K562 (cell line): ENCODE measurements at regions not wholly inside any gene's neighbourhood (a gene's known extent, or its start where the extent isn't known, plus 50 kb on each side); places are given as distances from the start of the nearest gene placed in this dataset.

Source experiments
- ATAC-seq: fragments of 200-7000 bp; cut with Tn5 transposase; 3 replicates; pipeline ENCODE4 v1.9.1; 2020; ENCODE audit warnings: moderate library complexity
- BruUV-seq: library from RNA; stranded (reverse); fragments of 400-500 nt; replicated peaks from 2 replicates; lab custom pipeline; 2021; lab: Mats Ljungman, UMichigan
- CTCF ChIA-PET: fragments of 300-600 bp; formaldehyde crosslinking; extraction: SDS; loops from one replicate; lab custom pipeline; 2021; ENCODE audit warnings: low intra/inter-chr PET ratio; lab: Yijun Ruan, JAX
- POLR2A ChIA-PET: fragments of 300-600, 350-650 bp; sonication (Branson Sonifier 250); formaldehyde crosslinking; extraction: SDS; loops from one replicate; lab custom pipeline; 2021; ENCODE audit warnings: antibody characterized with exemption, inconsistent platforms; lab: Yijun Ruan, JAX
- DNase-seq, 4 experiments: peaks; one replicate each; pipeline versions ENCODE4 v3.0.0 to v3.0.0-alpha.2; 2011 to 2018; ENCODE audit warnings: low spot score in 3 of 4, mixed read lengths in 3 of 4; ENCODE audit errors: extremely low read depth in 1 of 4
- FAIRE-seq: peaks from 2 replicates; lab custom pipeline; 2011; peaks lifted over from hg19 to GRCh38; lab: Jason Lieb, UNC
- H2AFZ ChIP-seq: 2 replicates; pipeline ENCODE4 v1.6.0; 2011; ENCODE audit warnings: low read depth, low read length, control low read depth, inconsistent platforms
- H3K27ac ChIP-seq: fragments of 200-600 bp; 3 replicates; pipeline ENCODE4 v1.8.0; 2011; ENCODE audit warnings: low read depth, mild to moderate bottlenecking, control low read depth, inconsistent platforms, low read length, moderate library complexity, mixed read lengths; ENCODE audit errors: extremely low read depth
- H3K27me3 ChIP-seq, 2 experiments: fragments of 300-600 bp in 1 of 2; 2 replicates in 1 of 2; 3 replicates in 1 of 2; pipeline versions ENCODE4 v1.6.0 to v1.8.0; 2011; ENCODE audit warnings: inconsistent platforms in 2 of 2, low read length in 2 of 2, mild to moderate bottlenecking in 1 of 2, mixed read lengths in 1 of 2, moderate library complexity in 1 of 2; ENCODE audit not compliant: control insufficient read depth in 2 of 2, insufficient read depth in 2 of 2
- H3K36me3 ChIP-seq: fragments of 300-600 bp; 3 replicates; pipeline ENCODE4 v1.8.0; 2011; ENCODE audit warnings: mild to moderate bottlenecking, low read length, inconsistent platforms; ENCODE audit not compliant: control insufficient read depth, insufficient read depth
- H3K4me1 ChIP-seq, 2 experiments: fragments of 200-600 bp in 1 of 2; replicated peaks in 1 of 2; 2 replicates in 1 of 2; 3 replicates in 1 of 2; pipeline versions ENCODE4 v1.5.1 to v1.8.0; 2011; ENCODE audit warnings: inconsistent platforms in 2 of 2, low read length in 2 of 2, mild to moderate bottlenecking in 1 of 2, mixed read lengths in 1 of 2, moderate library complexity in 1 of 2; ENCODE audit not compliant: control insufficient read depth in 2 of 2, insufficient read depth in 2 of 2
- H3K4me2 ChIP-seq: 2 replicates; pipeline ENCODE4 v1.6.1; 2011; ENCODE audit warnings: low read length, control low read depth, inconsistent platforms, mixed read lengths; ENCODE audit not compliant: insufficient read depth
- H3K4me3 ChIP-seq: fragments of 200-600 bp; sonication (generic), shearing (Covaris generic); 2 replicates; pipeline ENCODE4 v1.5.1; 2016; ENCODE audit warnings: control low read depth, inconsistent platforms
- H3K79me2 ChIP-seq: fragments of 200-600 bp; 3 replicates; pipeline ENCODE4 v1.8.0; 2011; ENCODE audit warnings: low read length, inconsistent platforms; ENCODE audit not compliant: control insufficient read depth, insufficient read depth
- H3K9ac ChIP-seq, 2 experiments: 2 replicates each; pipeline versions ENCODE4 v1.6.0 to v1.6.1; 2011; ENCODE audit warnings: low read depth in 2 of 2, low read length in 2 of 2, control low read depth in 1 of 2, inconsistent platforms in 1 of 2, mild to moderate bottlenecking in 1 of 2, mixed read lengths in 1 of 2; ENCODE audit not compliant: insufficient read depth in 1 of 2
- H3K9me1 ChIP-seq: one replicate; pipeline ENCODE4 v1.6.0; 2011; ENCODE audit warnings: inconsistent platforms, mild to moderate bottlenecking, low read length, moderate library complexity; ENCODE audit not compliant: control insufficient read depth, insufficient read depth
- H3K9me3 ChIP-seq: replicated peaks from 2 replicates; pipeline ENCODE4 v1.5.1; 2011; ENCODE audit warnings: low read depth, low read length, inconsistent platforms; ENCODE audit not compliant: control insufficient read depth, insufficient read depth
- H4K20me1 ChIP-seq: replicated peaks from 2 replicates; pipeline ENCODE4 v1.6.1; 2011; ENCODE audit warnings: low read length, inconsistent platforms, mixed read lengths; ENCODE audit not compliant: control insufficient read depth, insufficient read depth
- ESRRA ChIP-seq: fragments of 450-650 bp; IDR thresholded peaks from 2 replicates; pipeline ENCODE4 v1.6.1; 2014; ENCODE audit warnings: low read depth, mild to moderate bottlenecking, moderate library complexity, borderline replicate concordance
- HNRNPH1 ChIP-seq: fragments of 200-400 bp; formaldehyde crosslinking; optimal IDR thresholded peaks from 2 replicates; pipeline ENCODE3; 2017; ENCODE audit warnings: low read depth, mild to moderate bottlenecking, low read length, moderate library complexity
- KHSRP ChIP-seq: fragments of 450-650 bp; IDR thresholded peaks from 2 replicates; pipeline ENCODE4 v1.6.1; 2017
- NFATC3 ChIP-seq: fragments of 450-650 bp; IDR thresholded peaks from 2 replicates; pipeline ENCODE4 v1.6.1; 2017; ENCODE audit warnings: mild to moderate bottlenecking
- YY1 ChIP-seq, 3 experiments: IDR thresholded peaks; 2 replicates each; pipeline ENCODE4 v1.6.1; 2011; ENCODE audit warnings: low read length in 2 of 3, mild to moderate bottlenecking in 2 of 3, moderate library complexity in 2 of 3, borderline replicate concordance in 1 of 3, control low read depth in 1 of 3, low read depth in 1 of 3; ENCODE audit not compliant: insufficient read depth in 3 of 3, insufficient replicate concordance in 2 of 3, control insufficient read depth in 1 of 3, insufficient read length in 1 of 3; ENCODE audit errors: extremely low read depth in 1 of 3
- ZEB2 ChIP-seq: fragments of 450-650 bp; IDR thresholded peaks from 2 replicates; pipeline ENCODE4 v1.6.1; 2016
- WGBS: fragments of 100-300 bp; shearing (Covaris generic); methylation state at CpG from one replicate; pipeline ENCODE4 v1.1.6; 2016; ENCODE audit warnings: low coverage, mixed read lengths; ENCODE audit not compliant: insufficient coverage; ENCODE audit errors: missing lambda C conversion rate; 5-methylcytosine and 5-hydroxymethylcytosine counted together
- in situ Hi-C: fragments of 300-500 bp; cut with MboI; formaldehyde crosslinking; loops from 4 replicates; pipeline ENCODE4 v1.15.0; 2018; ENCODE audit warnings: inconsistent platforms, mixed read lengths
- intact Hi-C: fragments of 100-400 bp; cut with micrococcal nuclease; formaldehyde crosslinking; loops from 2 replicates; pipeline ENCODE4 v1.14.2; 2022
- TF ChIP-seq, protein P1 (sequence below): fragments of 250-450 bp; sonication (Bioruptor Pico); IDR thresholded peaks from 2 replicates; pipeline ENCODE4 v1.8.0; 2022; ENCODE audit warnings: inconsistent platforms
- TF ChIP-seq, protein P2 (sequence below): fragments of 450-650 bp; formaldehyde crosslinking; IDR thresholded peaks from 2 replicates; pipeline ENCODE4 v1.4.0; 2020; ENCODE audit warnings: mild to moderate bottlenecking, moderate library complexity
- TF ChIP-seq, protein P3 (sequence below): fragments of 250-450 bp; sonication (Bioruptor Pico); IDR thresholded peaks from 2 replicates; pipeline ENCODE4 v1.5.0; 2021; ENCODE audit warnings: mild to moderate bottlenecking, moderate library complexity

DNA sequence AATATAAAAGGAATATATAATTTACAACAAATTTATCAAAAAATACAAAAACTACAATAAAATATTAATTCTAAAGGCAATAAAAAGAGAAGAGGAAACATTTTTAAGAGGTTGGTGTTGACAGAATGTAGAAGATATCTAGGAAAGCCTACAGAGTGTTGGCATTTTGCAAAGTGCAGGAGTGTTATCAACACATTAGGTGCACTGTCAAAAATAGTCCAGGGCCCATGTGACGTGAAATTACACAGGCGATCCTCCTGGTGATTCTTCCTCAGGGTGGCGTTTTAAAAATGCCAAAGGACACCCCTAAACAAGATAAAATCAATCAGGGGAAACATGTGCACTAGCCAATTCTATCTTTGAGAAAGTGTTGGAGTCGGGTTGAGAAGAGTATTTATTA, 222.7 kb downstream of the ARPP21 start:
- FAIRE-seq (no peak), DNase-seq (no peak), ATAC-seq (no peak)
- WGBS, result 0% methylated on average over 4 of the region's 4 CpGs
- POLR2A ChIA-PET, result no interaction called here
- no peaks in the 10 kb centered on the region for H3K9me1 ChIP-seq
- H3K4me2 ChIP-seq, result no peak overlapping the region
- in situ Hi-C loops (no loop called here), intact Hi-C loops (no loop called here)
- H3K36me3 ChIP-seq, result no peaks in the 10 kb centered on the region
- H3K4me1 ChIP-seq, result no peaks in the 10 kb centered on the region
- H3K79me2 ChIP-seq, result no peaks in the 10 kb centered on the region
- no peak overlapping the region for H3K4me3 ChIP-seq
- H3K9ac ChIP-seq, result no peak overlapping the region
- BruUV-seq, result no TSS peak
- no peak for TF ChIP-seq ZEB2
- TF ChIP-seq NFATC3, result no peak
- no peak for TF ChIP-seq KHSRP
- no peak for TF ChIP-seq ESRRA
- no peak for TF ChIP-seq YY1 (IDR thresholded peaks at IDR 0.05; ENCODE audit: borderline replicate concordance in 1 of 3, control insufficient read depth in 1 of 3, extremely low read depth in 1 of 3, insufficient read depth in 3 of 3, insufficient read length in 1 of 3, insufficient replicate concordance in 2 of 3, low read depth in 1 of 3, low read length in 2 of 3)
- TF ChIP-seq, protein P1, sequence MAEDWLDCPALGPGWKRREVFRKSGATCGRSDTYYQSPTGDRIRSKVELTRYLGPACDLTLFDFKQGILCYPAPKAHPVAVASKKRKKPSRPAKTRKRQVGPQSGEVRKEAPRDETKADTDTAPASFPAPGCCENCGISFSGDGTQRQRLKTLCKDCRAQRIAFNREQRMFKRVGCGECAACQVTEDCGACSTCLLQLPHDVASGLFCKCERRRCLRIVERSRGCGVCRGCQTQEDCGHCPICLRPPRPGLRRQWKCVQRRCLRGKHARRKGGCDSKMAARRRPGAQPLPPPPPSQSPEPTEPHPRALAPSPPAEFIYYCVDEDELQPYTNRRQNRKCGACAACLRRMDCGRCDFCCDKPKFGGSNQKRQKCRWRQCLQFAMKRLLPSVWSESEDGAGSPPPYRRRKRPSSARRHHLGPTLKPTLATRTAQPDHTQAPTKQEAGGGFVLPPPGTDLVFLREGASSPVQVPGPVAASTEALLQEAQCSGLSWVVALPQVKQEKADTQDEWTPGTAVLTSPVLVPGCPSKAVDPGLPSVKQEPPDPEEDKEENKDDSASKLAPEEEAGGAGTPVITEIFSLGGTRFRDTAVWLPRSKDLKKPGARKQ (CRISPR knock-in tag), result no peak
- TF ChIP-seq, protein P2, sequence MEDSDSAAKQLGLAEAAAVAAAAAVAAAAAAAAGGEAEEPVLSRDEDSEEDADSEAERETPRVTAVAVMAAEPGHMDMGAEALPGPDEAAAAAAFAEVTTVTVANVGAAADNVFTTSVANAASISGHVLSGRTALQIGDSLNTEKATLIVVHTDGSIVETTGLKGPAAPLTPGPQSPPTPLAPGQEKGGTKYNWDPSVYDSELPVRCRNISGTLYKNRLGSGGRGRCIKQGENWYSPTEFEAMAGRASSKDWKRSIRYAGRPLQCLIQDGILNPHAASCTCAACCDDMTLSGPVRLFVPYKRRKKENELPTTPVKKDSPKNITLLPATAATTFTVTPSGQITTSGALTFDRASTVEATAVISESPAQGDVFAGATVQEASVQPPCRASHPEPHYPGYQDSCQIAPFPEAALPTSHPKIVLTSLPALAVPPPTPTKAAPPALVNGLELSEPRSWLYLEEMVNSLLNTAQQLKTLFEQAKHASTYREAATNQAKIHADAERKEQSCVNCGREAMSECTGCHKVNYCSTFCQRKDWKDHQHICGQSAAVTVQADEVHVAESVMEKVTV, result no peak
- TF ChIP-seq HNRNPH1, result no peak
- TF ChIP-seq, protein P3, sequence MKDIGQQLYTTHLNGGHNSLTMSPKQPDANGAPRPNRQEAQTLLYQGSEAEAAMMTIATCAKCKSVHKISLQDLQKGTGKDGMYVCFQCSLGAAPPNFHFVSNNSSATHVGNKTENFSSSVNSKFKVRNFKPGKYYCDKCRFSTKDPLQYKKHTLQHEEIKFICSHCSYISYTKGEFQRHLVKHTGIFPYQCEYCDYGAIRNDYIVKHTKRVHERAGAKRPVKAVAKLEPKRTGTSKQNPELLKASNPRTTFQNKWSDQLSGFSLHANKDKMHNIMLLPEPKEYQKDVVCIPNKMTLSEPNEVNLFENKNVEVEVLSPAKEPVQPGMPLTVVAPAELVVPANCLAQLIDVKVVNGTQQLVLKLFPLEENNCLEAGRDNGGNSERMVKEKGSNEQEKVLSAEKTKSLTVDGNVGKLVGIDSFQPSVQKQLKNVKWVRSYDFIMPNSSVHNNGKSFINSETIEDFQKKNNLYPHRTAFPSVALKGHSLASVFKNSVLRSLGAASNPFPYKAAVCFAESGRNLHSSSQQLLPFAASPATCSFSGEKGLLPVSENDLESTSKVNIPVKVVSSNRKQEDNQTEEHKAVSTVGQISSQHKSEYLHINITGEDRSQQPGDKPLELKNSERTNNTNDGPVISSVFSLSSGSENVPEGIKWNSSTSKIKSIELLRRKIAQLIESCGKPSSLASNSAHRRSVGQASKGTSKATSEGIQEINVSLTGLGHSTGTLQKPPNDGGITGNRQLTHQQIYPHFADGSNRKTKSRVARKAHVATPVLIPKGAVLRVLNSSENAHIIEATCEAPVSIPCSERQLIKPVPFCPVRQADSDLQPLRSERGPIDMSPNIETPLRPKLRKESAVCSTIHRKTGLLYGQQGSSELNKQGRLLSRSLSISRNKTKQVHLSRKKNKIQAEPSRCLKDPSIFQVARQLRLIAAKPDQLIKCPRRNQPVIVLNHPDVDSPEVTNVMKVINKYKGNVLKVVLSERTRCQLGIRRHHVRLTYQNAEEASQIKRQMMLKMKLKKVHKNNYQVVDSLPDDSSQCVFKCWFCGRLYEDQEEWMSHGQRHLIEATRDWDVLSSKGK (CRISPR knock-in tag), result no peak
- H3K27ac ChIP-seq, result no peak overlapping the region
- no peaks in the 10 kb centered on the region for H3K27me3 ChIP-seq
- H2AFZ ChIP-seq, result no peak overlapping the region
- CTCF ChIA-PET, result no interaction called here
- H3K9me3 ChIP-seq, result no peaks in the 10 kb centered on the region; the same call in 1 of the 2 replicates
- no peaks in the 10 kb centered on the region for H4K20me1 ChIP-seq
